Esophagus squamous epithelium (tissue), 4 donors: ENCODE measurements at regions not wholly inside any gene's neighbourhood (a gene's known extent, or its start where the extent isn't known, plus 50 kb on each side); places are given as distances from the start of the nearest gene placed in this dataset.

Experiments
- CTCF ChIP-seq, 6 experiments: fragments of 450-650 bp in 4 of 6; fragments of 200-600 bp in 2 of 6; sonication (generic) in 2 of 6; IDR thresholded peaks; one replicate each; pipeline ENCODE4 v1.5.1; 2016 to 2019; ENCODE audit warnings: antibody characterized with exemption in 6 of 6, mild to moderate bottlenecking in 4 of 6, moderate library complexity in 4 of 6
- POLR2A ChIP-seq, 4 donors: fragments of 450-650 bp; IDR thresholded peaks; one replicate each; pipeline ENCODE4 v1.6.1; 2017; ENCODE audit warnings: antibody characterized with exemption in 4 of 4, mild to moderate bottlenecking in 4 of 4, moderate library complexity in 3 of 4

- TF ChIP-seq CTCF (IDR thresholded peaks at IDR 0.05) (no peak), POLR2A (IDR thresholded peaks at IDR 0.05) (no peak)
Observed at GRCh38 chr2:133682347-133682746, 114.1 kb upstream of the NCKAP5 start.
